Lung (tissue), 11 donors: ENCODE measurements at regions not wholly inside any gene's neighbourhood (a gene's known extent, or its start where the extent isn't known, plus 50 kb on each side); places are given as distances from the start of the nearest gene placed in this dataset.
A peak's percentile ranks its signal among the peaks of the same experiment; 100 is the strongest.

ENCODE experiments used
- ATAC-seq: fragments of 200-7000 bp; cut with Tn5 transposase; one replicate; pipeline ENCODE4 v1.9.1; 2020; ENCODE audit warnings: moderate number of reproducible peaks; ENCODE audit not compliant: insufficient read depth, low FRiP score
- DNase-seq, 3 donors: peaks; one replicate each; pipeline ENCODE4 v3.0.0-alpha.2; 2013 to 2017
- H3K27ac ChIP-seq, 2 donors: one replicate each; pipeline ENCODE4 v1.5.1; 2013; ENCODE audit warnings: mild to moderate bottlenecking in 2 of 2, moderate library complexity in 2 of 2, control low read depth in 1 of 2, inconsistent platforms in 1 of 2, low read depth in 1 of 2, low read length in 1 of 2
- H3K27me3 ChIP-seq, 3 donors: one replicate each; pipeline ENCODE4 v1.5.1; 2013; ENCODE audit warnings: low read length in 2 of 3; ENCODE audit not compliant: control insufficient read depth in 3 of 3, insufficient read depth in 3 of 3
- H3K36me3 ChIP-seq, 4 donors: one replicate each; pipeline ENCODE4 v1.5.1; 2013; ENCODE audit warnings: low read length in 4 of 4, mild to moderate bottlenecking in 1 of 4, moderate library complexity in 1 of 4; ENCODE audit not compliant: control insufficient read depth in 4 of 4, insufficient read depth in 4 of 4
- H3K4me1 ChIP-seq, 5 donors: one replicate each; pipeline ENCODE4 v1.5.1; 2013; ENCODE audit warnings: low read length in 5 of 5, mild to moderate bottlenecking in 2 of 5, moderate library complexity in 1 of 5; ENCODE audit not compliant: control insufficient read depth in 5 of 5, insufficient read depth in 5 of 5
- H3K4me3 ChIP-seq: one replicate; pipeline ENCODE4 v1.5.1; 2013; ENCODE audit warnings: mild to moderate bottlenecking, control low read depth, moderate library complexity
- H3K9ac ChIP-seq, 2 donors: one replicate each; pipeline ENCODE4 v1.5.1; 2013; ENCODE audit warnings: low read length in 2 of 2, control low read depth in 1 of 2; ENCODE audit not compliant: insufficient read depth in 1 of 2
- H3K9me3 ChIP-seq, 4 donors: one replicate each; pipeline ENCODE4 v1.5.1; 2013; ENCODE audit warnings: low read length in 3 of 4, mild to moderate bottlenecking in 1 of 4, moderate library complexity in 1 of 4; ENCODE audit not compliant: control insufficient read depth in 4 of 4, insufficient read depth in 3 of 4
- WGBS, 2 donors: extraction: QIAGEN DNeasy Blood & Tissue Kit; methylation state at CpG; one replicate each; pipeline ENCODE4 v1.1.7; 2013; 5-methylcytosine and 5-hydroxymethylcytosine counted together
- TF ChIP-seq, protein P1 (sequence below): IDR thresholded peaks from 2 replicates; pipeline ENCODE4 v1.5.1; 2012; ENCODE audit warnings: mild to moderate bottlenecking; ENCODE audit errors: control extremely low read depth, extremely low read depth
- donor health status: control.
- donor health status: control.
- donor health status: Bipolar disorder and iron deficiency.
- donor health status: healthy.
- donor health status: DM: yes; HTN: yes; CAD: no.

DNA sequence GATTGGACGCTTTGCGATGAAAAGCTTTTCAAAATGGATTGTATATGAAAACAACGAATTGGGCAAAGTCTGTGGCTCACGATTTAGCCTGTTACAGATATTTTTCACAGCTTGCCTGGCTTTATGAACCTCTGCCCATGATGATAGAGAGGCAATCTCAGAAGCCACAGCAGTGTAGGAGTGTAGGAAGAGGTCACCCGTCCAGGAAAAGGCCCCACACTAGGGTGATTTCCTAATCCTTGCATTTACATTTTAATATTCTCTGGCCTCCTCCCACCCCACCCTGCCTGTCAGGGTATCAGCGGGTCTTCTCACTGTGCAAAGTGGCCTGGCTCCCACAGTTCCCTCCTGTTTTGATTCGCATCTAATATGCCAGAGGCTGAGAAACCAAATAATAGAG, 81.8 kb upstream of the FOXN3 start:
- DNase-seq (no peak), ATAC-seq (no peak)
- Histone ChIP-seq H3K36me3 (peaks cover 0 to 4% (median 0%) of the 10 kb centered on the region in 4 donors), H3K27ac (no peak overlapping the region), H3K4me3 (no peak overlapping the region), H3K9me3 (no peaks in the 10 kb centered on the region), H3K4me1 (peaks cover 0 to 7% (median 2%) of the 10 kb centered on the region in 5 donors), H3K27me3 (no peaks in the 10 kb centered on the region), H3K9ac (no peak overlapping the region)
- TF ChIP-seq, protein P1, sequence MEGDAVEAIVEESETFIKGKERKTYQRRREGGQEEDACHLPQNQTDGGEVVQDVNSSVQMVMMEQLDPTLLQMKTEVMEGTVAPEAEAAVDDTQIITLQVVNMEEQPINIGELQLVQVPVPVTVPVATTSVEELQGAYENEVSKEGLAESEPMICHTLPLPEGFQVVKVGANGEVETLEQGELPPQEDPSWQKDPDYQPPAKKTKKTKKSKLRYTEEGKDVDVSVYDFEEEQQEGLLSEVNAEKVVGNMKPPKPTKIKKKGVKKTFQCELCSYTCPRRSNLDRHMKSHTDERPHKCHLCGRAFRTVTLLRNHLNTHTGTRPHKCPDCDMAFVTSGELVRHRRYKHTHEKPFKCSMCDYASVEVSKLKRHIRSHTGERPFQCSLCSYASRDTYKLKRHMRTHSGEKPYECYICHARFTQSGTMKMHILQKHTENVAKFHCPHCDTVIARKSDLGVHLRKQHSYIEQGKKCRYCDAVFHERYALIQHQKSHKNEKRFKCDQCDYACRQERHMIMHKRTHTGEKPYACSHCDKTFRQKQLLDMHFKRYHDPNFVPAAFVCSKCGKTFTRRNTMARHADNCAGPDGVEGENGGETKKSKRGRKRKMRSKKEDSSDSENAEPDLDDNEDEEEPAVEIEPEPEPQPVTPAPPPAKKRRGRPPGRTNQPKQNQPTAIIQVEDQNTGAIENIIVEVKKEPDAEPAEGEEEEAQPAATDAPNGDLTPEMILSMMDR: no peak
- 67 to 74% methylated on average over 7 of the region's 7 CpGs for WGBS, 2 donors

- Histone ChIP-seq H3K27me3 (no peaks in the 10 kb centered on the region), H3K4me1 (peaks cover 0 to 21% (median 8%) of the 10 kb centered on the region in 5 donors), H3K9me3 (no peaks in the 10 kb centered on the region), H3K36me3 (peaks cover 0 to 4% (median under 1%) of the 10 kb centered on the region in 4 donors), H3K4me3 (no peak overlapping the region), H3K27ac (no peak overlapping the region), H3K9ac (no peak overlapping the region)
- 95% methylated on average over 8 of the region's 8 CpGs for WGBS, 2 donors
- TF ChIP-seq, protein P1: no peak
- DNase-seq: no peak
- ATAC-seq: no peak
Observed at GRCh38 chr14:89495718-89496117, 78.7 kb upstream of the FOXN3 start.

- H3K27ac ChIP-seq: no peak overlapping the region
- H3K9me3 ChIP-seq: no peaks in the 10 kb centered on the region
- ATAC-seq (no peak), DNase-seq (peak; percentile 25 to 44 (median 44))
- WGBS, 2 donors: 80 to 84% methylated on average over 11 of the region's 11 CpGs
- H3K36me3 ChIP-seq: peaks cover 0 to 2% (median 0%) of the 10 kb centered on the region in 4 donors
- TF ChIP-seq, protein P1: no peak
- H3K4me1 ChIP-seq: peaks cover 0 to 23% (median 18%) of the 10 kb centered on the region in 5 donors
- no peak overlapping the region for H3K9ac ChIP-seq
- H3K4me3 ChIP-seq: no peak overlapping the region
- H3K27me3 ChIP-seq: no peaks in the 10 kb centered on the region
Observed at GRCh38 chr14:89493877-89494634, 77.0 kb upstream of the FOXN3 start.
